T-helper 1 cell treated with Interleukin-12 subunit alpha and Interleukin-12 subunit beta and Interleukin-4 antibody, amounts not matched to agents 30 μg/mL and 1 μg/mL, for 36 hours (primary cell): ENCODE measurements at regions not wholly inside any gene's neighbourhood (a gene's known extent, or its start where the extent isn't known, plus 50 kb on each side); places are given as distances from the start of the nearest gene placed in this dataset.
"Not testable (repeated sequence)": the region's sequence is repeated elsewhere in the genome, so short reads cannot be mapped to it uniquely, and the experiment has no call there.

Experiments used
- H3K27ac Mint-ChIP-seq: one replicate; pipeline ENCODE4 v1.8.0; 2021; ENCODE audit warnings: mild to moderate bottlenecking, mixed read lengths
- H3K27me3 Mint-ChIP-seq: one replicate; pipeline ENCODE4 v1.8.0; 2021; ENCODE audit warnings: low read depth, mixed read lengths
- H3K36me3 Mint-ChIP-seq: one replicate; pipeline ENCODE4 v1.8.0; 2021; ENCODE audit warnings: low read depth, mixed read lengths
- H3K4me1 Mint-ChIP-seq: one replicate; pipeline ENCODE4 v1.8.0; 2021; ENCODE audit warnings: low read depth, mixed read lengths
- H3K4me3 Mint-ChIP-seq: one replicate; pipeline ENCODE4 v1.8.0; 2021; ENCODE audit warnings: mild to moderate bottlenecking, moderate library complexity, mixed read lengths
- H3K9me3 Mint-ChIP-seq: one replicate; pipeline ENCODE4 v1.8.0; 2021; ENCODE audit warnings: mixed read lengths

DNA sequence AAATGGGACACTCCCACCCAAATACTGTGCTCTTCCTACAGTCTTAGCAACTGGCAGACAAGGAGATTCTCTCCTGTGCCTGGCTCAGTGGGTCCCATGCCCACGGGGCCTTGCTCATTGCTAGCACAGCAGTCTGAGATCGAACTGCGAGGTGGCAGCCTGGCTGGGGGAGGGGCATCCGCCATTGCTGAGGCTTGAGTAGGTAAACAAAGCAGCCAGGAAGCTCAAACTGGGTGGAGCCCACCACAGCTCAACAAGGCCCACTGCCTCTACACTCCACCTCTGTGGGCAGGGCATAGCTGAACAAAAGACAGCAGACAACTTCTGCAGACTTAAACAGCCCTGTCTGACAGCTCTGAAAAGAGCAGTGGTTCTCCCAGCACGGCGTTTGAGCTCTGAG lies 174.8 kb downstream of the COL12A1 start:
- not testable (repeated sequence) for H3K4me3 Mint-ChIP-seq, H3K27ac Mint-ChIP-seq, H3K4me1 Mint-ChIP-seq, H3K36me3 Mint-ChIP-seq, H3K9me3 Mint-ChIP-seq, H3K27me3 Mint-ChIP-seq

DNA sequence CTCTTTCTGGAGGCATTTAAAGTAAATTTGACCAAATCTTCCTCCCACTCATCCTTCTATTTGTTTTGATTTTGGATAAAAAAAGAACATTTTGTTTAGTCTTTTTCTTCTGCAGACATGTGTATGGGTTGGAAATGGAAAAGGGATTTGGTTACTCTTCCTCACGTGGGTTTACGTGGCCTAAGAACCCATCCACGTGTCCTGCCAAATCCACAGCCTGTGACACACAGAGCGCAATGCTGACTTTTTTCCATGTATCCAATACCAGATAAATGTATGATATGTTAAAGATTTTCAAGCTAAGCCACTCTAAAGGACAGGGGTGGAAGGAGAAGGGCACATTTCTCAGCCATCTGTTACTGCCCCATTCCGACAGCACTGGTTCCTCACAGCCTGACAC lies 176.5 kb downstream of the COL12A1 start:
- Mint-ChIP-seq H3K4me1 (no peaks in the 10 kb centered on the region), H3K36me3 (no peaks in the 10 kb centered on the region), H3K4me3 (no peak overlapping the region), H3K27ac (no peak overlapping the region), H3K27me3 (no peaks in the 10 kb centered on the region), H3K9me3 (no peaks in the 10 kb centered on the region)

DNA sequence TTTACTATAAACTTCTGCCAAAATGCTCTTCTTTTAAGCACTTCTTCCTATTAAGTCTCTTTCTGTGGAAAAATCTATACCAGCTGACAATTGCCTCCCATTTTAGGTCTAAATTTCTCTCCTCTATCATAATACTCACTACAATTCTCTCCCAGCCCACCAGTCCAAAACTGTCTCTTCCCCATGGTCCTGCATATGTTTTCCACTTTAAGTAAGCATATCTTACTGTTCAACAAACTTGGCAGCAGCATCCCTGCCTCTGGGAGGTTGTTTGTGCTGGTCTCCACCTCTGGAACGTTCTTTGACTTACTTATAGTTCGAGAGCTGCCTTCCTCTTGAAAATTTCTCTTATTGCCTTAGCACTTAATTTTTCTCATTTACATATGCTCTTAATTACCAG lies 180.5 kb downstream of the COL12A1 start:
- no peaks in the 10 kb centered on the region for H3K36me3 Mint-ChIP-seq
- H3K27ac Mint-ChIP-seq: no peak overlapping the region
- H3K4me3 Mint-ChIP-seq: no peak overlapping the region
- no peaks in the 10 kb centered on the region for H3K9me3 Mint-ChIP-seq
- H3K4me1 Mint-ChIP-seq: no peaks in the 10 kb centered on the region
- no peaks in the 10 kb centered on the region for H3K27me3 Mint-ChIP-seq

DNA sequence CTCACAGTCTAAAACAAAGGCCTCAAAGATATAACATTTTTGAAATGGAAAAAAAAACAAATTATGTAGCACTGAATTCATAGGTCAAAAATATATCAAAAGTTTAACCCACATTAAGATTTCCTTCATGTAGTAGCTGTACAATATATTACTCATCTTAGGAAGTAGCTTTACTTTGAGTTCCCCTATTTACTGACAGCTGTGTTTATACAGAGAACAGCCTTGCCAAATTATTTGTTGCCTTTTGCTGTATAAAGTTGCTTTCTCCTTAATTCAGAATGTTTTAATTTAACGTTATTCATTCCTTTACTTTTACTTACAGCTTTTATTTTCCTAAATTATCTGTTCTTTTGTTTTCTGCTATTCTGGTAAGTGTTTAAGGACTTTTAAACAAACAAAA lies 181.0 kb downstream of the COL12A1 start:
- Mint-ChIP-seq H3K27me3 (no peaks in the 10 kb centered on the region), H3K4me3 (no peak overlapping the region), H3K36me3 (no peaks in the 10 kb centered on the region), H3K9me3 (no peaks in the 10 kb centered on the region), H3K27ac (no peak overlapping the region), H3K4me1 (no peaks in the 10 kb centered on the region)

DNA sequence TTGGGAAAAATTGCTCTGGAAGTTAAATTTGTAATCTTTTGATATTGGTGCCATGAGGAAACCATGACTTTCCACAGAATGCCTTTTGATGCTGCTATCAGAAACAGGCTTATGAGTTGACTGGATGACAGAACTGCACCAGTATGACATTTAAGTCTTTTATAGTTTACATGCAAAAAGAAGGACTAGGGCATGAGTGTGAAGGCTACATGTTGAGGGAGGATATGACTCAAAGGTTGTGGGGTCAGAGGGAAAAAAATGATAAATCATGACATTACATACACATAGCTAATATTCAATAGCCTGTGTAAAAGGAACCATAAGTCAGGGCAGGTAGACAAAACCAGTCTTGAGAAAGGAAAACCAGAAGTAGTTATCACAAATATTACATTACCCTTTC lies 182.2 kb downstream of the COL12A1 start:
- Mint-ChIP-seq H3K27ac (no peak overlapping the region), H3K36me3 (no peaks in the 10 kb centered on the region), H3K4me3 (no peak overlapping the region), H3K27me3 (no peaks in the 10 kb centered on the region), H3K9me3 (peaks cover 4% of the 10 kb centered on the region), H3K4me1 (no peaks in the 10 kb centered on the region)

DNA sequence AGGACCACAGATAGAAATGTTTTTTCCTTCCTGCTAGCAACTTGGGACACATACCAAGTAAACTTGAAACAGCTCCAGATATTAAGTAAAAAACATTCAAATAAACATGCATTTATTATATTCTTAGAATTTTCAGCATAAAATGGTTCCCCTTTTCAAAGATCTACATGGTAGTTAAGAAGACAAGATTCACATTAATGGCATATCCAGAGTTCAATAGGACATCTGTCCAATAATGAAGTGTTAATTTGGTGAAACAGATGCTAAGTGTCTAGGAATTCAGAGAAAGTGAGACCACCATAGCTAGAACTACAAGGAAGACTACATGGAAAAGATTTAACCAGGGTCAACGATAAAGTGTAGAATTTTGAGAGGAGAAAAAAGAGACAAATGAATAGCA lies 184.9 kb downstream of the COL12A1 start:
- H3K27ac Mint-ChIP-seq: no peak overlapping the region
- H3K27me3 Mint-ChIP-seq: no peaks in the 10 kb centered on the region
- H3K4me1 Mint-ChIP-seq: no peaks in the 10 kb centered on the region
- no peaks in the 10 kb centered on the region for H3K36me3 Mint-ChIP-seq
- peaks cover 4% of the 10 kb centered on the region for H3K9me3 Mint-ChIP-seq
- no peak overlapping the region for H3K4me3 Mint-ChIP-seq

DNA sequence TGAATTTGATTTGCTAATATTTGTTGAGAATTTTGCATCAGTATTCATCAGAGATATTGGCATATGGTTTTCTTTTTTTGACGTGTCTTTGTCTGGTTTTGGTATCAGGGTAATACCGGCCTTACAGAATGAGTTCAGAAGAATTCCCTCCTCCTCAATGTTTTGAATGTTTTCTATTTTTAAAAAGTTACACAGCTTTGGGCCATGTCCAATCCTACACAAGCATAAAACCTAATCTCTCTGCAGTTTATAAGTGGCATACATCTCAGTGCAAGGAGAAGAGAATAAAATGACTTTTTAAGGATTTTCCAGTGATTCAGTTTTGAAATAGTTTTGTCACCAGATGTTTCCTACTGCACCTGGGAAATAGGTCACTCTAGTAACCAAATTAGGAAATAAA lies 185.5 kb downstream of the COL12A1 start:
- peaks cover 4% of the 10 kb centered on the region for H3K9me3 Mint-ChIP-seq
- H3K4me3 Mint-ChIP-seq: no peak overlapping the region
- H3K4me1 Mint-ChIP-seq: no peaks in the 10 kb centered on the region
- H3K27ac Mint-ChIP-seq: no peak overlapping the region
- no peaks in the 10 kb centered on the region for H3K36me3 Mint-ChIP-seq
- H3K27me3 Mint-ChIP-seq: no peaks in the 10 kb centered on the region

DNA sequence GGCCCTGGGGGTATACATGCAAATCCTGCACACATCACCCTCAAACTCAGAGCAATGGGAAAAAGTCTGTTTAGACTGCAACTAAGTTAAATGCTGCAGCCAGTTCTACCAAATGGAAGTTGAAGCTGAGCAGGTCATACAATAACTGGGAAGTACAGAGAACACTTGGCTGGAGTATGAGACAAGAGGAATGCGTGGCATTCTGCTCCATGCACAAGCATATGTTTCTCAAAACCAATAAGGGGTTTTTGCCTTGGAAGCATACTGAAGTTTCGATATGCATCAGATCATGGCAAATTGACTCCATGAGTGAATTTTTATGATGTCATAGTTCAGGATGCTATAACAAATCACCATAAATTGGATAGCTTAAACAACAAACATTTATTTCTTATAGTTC lies 193.8 kb downstream of the COL12A1 start:
- Mint-ChIP-seq H3K4me3 (no peak overlapping the region), H3K4me1 (no peaks in the 10 kb centered on the region), H3K36me3 (no peaks in the 10 kb centered on the region), H3K27me3 (no peaks in the 10 kb centered on the region), H3K27ac (no peak overlapping the region), H3K9me3 (peaks cover 4% of the 10 kb centered on the region)

DNA sequence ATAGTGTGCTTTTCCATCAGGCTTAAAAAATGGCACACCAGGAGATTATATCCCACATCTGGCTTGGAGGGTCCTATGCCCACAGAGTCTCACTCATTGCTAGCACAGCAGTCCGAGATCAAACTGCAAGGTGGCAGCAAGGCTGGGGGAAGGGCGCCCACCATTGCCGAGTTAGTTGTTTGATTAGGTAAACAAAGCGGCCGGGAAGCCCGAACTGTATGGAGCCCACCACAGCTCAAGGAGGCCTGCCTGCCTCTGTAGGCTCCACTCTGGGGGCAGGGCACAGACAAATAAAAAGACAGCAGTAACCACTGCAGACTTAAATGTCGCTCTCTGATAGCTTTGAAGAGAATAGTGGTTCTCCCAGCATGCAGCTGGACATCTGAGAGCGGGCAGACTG lies 201.9 kb downstream of the COL12A1 start:
- not testable (repeated sequence) for H3K4me3 Mint-ChIP-seq, H3K4me1 Mint-ChIP-seq, H3K27ac Mint-ChIP-seq, H3K36me3 Mint-ChIP-seq, H3K27me3 Mint-ChIP-seq
- peaks cover 12% of the 10 kb centered on the region for H3K9me3 Mint-ChIP-seq

DNA sequence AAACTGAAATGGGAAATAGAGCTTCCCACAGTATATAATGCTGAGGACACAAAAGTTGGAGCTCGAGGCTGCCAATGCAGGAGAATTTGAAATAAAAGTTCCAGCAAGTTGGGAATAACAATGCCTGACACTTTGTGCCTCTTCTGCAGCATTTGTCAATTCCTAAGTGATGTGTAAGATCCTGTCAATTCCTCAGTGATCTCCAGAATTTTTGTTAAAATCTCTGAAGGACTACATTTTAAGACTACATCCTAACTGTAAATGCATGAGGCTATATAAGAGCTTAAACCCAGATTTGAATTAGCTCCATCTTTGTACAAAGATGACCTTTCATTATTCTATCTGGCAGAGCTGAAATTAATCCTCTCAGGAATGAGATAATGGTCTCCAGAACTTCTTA lies 208.2 kb downstream of the COL12A1 start:
- Mint-ChIP-seq H3K9me3 (no peaks in the 10 kb centered on the region), H3K36me3 (no peaks in the 10 kb centered on the region), H3K4me3 (no peak overlapping the region), H3K27ac (no peak overlapping the region), H3K4me1 (no peaks in the 10 kb centered on the region), H3K27me3 (no peaks in the 10 kb centered on the region)

DNA sequence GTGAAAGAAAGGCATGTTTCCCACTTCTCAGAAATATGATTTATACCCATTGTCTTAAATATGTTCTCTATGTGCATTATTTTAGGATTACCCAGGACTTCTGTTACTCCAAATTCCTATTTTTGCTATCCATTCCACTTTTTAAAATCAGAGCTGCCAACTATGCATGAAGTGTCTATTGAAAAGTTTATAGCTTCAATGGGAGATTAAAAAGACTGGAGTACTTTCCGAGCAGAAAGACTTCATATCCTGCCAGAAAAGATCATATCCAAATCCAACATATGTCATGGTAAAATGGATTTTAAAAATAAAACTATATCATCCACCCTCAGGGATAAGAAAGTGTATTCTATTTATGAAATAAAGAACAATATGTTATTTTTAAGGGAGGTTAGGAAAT lies 212.7 kb downstream of the COL12A1 start:
- Mint-ChIP-seq H3K9me3 (no peaks in the 10 kb centered on the region), H3K4me1 (no peaks in the 10 kb centered on the region), H3K36me3 (no peaks in the 10 kb centered on the region), H3K27ac (no peak overlapping the region), H3K4me3 (no peak overlapping the region), H3K27me3 (no peaks in the 10 kb centered on the region)

DNA sequence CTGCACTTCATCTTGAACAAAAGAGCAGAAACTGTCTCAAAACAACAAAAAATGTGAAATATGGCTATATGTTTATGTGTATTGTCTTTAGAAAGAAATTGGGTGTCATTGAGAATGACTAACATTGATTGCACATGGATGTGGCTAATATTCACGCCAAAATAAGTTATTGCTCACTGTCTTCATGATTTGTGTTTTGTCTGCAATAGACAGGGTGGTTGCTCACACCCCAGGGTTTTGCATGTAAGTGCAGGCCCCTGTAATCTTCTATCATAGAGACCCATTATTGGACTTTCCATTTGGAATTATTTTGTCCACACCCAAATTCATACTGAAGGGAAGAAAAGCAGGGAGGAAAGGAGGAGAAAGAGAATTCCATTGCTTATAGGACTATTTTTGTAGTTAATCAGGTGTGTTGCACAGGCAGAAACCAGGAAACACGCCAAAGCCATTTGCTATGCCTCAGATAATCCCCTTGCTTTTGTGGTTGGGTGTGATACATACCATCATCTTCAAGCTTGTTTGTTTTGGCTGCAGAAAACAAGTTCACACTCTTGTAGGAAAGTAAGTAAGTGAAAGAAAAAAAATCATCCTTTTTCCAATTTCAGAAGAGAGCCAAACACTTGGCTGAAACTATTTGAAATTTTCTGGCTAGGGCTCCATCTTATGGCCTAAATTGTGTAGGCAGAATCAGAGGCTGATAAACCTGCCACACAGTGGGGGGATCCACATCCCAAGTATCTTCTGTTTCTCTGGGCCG lies 214.1 kb downstream of the COL12A1 start:
- no peaks in the 10 kb centered on the region for H3K36me3 Mint-ChIP-seq

DNA sequence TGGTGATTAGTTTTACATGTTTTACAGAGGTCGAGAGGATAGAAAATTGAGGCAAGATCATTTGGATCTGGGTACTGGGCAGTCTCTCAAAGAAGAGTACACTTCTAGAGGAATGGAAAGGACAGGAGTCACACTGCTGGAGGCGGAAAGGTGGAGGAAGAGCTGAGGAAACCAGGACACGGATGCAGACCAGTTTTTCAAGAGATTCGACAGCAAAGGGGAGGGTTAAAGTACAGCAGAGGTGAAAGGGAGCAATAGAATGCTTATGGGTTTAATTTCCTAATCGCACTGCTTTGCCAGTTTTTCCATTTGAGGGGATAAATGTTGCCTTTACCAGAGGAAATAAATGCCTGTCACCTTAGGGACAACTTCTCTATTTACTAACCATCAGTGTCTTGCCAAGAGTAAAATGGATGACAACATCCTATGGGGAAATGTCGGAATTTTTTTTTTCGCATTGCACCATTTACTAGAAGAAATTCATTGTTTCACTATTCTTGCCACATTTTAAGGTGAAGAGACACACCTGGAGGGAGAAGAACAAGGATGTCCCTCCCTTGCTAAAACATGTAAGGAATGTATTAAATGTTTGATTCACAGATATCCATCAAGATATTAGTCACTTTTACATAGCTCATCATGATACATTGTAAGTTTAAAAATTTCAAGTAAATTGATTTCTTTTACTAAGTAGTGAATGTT lies 226.6 kb downstream of the COL12A1 start:
- Mint-ChIP-seq H3K4me3 (no peak overlapping the region), H3K9me3 (no peaks in the 10 kb centered on the region), H3K36me3 (no peaks in the 10 kb centered on the region), H3K4me1 (no peaks in the 10 kb centered on the region), H3K27me3 (no peaks in the 10 kb centered on the region), H3K27ac (no peak overlapping the region)

More for the DNA sequence above, 214.1 kb downstream of the COL12A1 start:
- Mint-ChIP-seq H3K9me3 (peaks cover under 1% of the 10 kb centered on the region), H3K4me1 (no peaks in the 10 kb centered on the region), H3K27me3 (no peaks in the 10 kb centered on the region), H3K27ac (no peak overlapping the region), H3K4me3 (no peak overlapping the region)

DNA sequence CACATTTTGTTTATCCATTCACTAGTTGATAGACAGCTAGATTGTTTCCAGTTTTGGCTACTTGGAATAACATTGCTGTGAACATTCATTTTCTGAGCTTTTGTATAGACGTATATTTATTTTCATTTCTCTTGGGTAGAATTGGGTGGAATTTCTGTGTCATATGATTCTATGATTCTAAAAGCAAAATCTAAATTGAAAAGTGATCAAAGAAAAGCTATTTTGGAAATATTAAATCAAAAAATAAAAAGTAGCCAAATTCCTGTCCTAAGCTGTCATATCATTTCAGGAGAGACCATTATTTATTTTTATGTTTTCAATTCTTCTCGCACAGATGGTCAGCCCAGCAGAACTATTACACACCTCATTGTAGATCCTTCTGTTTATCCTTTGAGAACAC lies 229.2 kb downstream of the COL12A1 start:
- no peaks in the 10 kb centered on the region for H3K9me3 Mint-ChIP-seq
- H3K4me3 Mint-ChIP-seq: no peak overlapping the region
- H3K27ac Mint-ChIP-seq: no peak overlapping the region
- no peaks in the 10 kb centered on the region for H3K27me3 Mint-ChIP-seq
- H3K4me1 Mint-ChIP-seq: no peaks in the 10 kb centered on the region
- H3K36me3 Mint-ChIP-seq: no peaks in the 10 kb centered on the region

DNA sequence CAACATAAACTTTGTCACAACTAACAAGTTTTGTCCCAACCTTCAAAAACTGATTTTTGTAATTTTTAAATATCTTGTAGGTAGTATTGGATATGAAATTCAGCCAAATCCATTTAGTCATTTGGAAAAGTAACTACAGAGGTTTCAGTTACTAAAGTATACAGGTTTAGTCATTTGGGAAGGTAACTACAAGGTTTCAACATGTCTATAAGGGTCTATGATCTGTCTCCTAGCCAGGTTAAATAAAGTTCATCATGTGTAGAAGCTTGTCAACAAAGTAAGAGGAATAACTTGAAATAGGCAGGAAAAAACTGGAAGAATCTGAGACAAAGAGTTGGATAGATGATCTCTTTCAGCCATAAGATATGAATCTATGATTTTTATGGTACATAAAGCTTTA lies 229.8 kb downstream of the COL12A1 start:
- Mint-ChIP-seq H3K4me1 (no peaks in the 10 kb centered on the region), H3K27me3 (no peaks in the 10 kb centered on the region), H3K9me3 (no peaks in the 10 kb centered on the region), H3K27ac (no peak overlapping the region), H3K36me3 (no peaks in the 10 kb centered on the region), H3K4me3 (no peak overlapping the region)
